ENCODE measurements at regions not wholly inside any gene's neighbourhood (a gene's known extent, or its start where the extent isn't known, plus 50 kb on each side); places are given as distances from the start of the nearest gene placed in this dataset.

GRCh38 chr5:157920828-157921170, 61.9 kb upstream of the CLINT1 start:
- TF ChIP-seq CTCF (IDR thresholded peaks at IDR 0.05) = no peak
- TF ChIP-seq POLR2AphosphoS5 (IDR thresholded peaks at IDR 0.05) = no peak
